NAMALWA (cell line): ENCODE measurements at regions not wholly inside any gene's neighbourhood (a gene's known extent, or its start where the extent isn't known, plus 50 kb on each side); places are given as distances from the start of the nearest gene placed in this dataset.
"Not testable (repeated sequence)": the region's sequence is repeated elsewhere in the genome, so short reads cannot be mapped to it uniquely, and the experiment has no call there.

Experiments
- DNase-seq: peaks from one replicate; pipeline ENCODE4 v3.0.0-alpha.2; 2015; ENCODE audit warnings: low spot score

DNA sequence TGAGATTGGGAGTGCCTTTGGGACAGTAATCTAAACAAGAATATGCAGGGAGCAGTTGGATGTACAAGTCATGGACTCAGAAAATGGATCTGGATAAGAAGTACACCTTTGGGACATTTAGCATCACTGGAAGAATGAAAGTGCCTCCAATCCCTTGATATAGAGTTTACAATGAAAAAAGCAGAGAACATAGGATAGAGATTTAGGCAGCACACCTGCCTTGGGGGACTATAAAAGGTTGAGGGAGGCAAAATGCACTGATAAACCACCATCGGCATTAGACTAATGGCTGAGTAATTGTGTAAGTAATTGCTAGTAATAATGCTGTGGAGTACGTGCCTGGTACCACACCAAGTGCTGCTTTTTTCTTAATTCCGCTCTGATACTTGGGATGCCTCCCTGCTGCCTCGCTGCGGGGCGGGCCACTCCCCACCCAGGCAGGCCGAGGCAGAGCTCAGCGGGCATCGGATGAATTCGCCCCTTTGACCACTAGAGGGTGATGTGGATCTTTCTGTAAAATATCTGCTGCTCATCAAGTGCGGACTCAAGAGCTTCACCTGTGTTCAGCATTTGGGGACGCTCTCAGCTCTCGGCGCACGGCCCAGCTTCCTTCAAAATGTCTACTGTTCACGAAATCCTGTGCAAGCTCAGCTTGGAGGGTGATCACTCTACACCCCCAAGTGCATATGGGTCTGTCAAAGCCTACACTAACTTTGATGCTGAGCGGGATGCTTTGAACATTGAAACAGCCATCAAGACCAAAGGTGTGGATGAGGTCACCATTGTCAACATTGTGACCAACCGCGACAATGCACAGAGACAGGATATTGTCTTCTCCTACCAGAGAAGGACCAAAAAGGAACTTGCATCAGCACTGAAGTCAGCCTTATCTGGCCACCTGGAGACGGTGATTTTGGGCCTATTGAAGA lies 99.9 kb downstream of the ANKRD18B start:
- peak; percentile 88 for DNase-seq

DNA sequence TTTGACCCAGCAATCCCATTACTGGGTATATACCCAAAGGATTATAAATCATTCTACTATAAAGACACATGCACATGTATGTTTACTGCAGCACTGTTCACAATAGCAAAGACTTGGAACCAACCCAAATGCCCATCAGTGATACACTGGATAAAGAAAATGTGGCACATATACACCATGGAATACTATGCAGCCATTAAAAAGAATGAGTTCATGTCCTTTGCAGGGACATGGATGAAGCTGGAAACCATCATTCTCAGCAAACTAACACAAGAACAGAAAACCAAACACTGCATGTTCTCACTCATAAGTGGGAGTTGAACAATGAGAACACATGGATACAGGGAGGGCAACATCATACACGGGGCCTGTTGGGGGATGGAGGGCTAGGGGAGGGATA lies 104.3 kb downstream of the ANKRD18B start:
- DNase-seq, result not testable (repeated sequence)

DNA sequence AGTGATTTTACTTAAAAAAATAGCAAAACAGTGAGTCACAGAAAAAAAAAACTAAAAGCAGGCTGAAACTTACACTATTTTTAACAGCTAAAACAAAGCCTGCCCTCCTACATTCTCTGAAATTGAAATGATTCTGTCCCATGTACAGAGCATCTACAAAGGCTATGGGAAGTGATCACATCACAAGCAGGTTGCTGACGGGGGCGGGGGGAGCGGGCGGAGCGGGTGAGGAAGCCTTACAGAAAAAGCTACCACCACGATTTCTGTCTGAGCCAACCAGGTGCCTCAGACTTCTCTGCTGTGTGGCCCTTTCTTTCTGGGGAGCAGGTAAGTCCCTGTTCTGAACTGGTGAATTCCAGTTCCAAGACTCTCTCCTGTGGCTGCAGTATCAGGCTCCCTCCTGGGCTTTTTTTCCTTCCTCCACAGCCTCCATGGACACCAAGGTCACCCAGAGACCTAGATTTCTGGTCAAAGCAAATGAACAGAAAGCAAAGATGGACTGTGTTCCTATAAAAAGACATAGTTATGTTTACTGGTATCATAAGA lies 104.9 kb downstream of the ANKRD18B start:
- no peak for DNase-seq

DNA sequence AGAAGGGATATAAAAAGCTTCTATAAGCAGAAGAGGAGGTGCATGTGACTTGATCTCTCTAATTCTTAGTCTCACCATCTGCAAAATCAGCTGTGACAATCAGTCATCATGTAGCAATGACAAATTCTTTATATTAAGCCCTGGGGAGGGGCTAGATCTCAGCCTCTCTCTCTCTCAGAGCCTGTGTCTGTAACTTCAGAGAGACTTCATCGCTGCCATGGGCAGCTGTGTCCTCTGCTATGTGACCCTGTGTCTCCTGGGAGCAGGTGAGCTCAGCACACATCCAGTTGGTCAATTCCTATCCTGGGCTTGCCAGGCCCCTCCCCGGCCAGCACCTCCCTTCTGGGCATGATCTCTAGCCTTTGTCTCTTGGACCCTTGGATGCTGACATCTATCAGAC lies 109.6 kb downstream of the ANKRD18B start:
- no peak for DNase-seq

GRCh38 chr9:33637881-33638280 lies 113.8 kb downstream of the ANKRD18B start:
- DNase-seq, result no peak

- DNase-seq, result no peak
These were observed 114.4 kb downstream of the ANKRD18B start for GRCh38 chr9:33638391-33638915.

GRCh38 chr9:33645706-33646105 lies 121.7 kb downstream of the ANKRD18B start:
- DNase-seq, result no peak

- no peak for DNase-seq
These were observed 125.4 kb downstream of the ANKRD18B start for GRCh38 chr9:33649463-33649862.

GRCh38 chr9:33651125-33651524 lies 127.1 kb downstream of the ANKRD18B start:
- DNase-seq, result no peak

DNA sequence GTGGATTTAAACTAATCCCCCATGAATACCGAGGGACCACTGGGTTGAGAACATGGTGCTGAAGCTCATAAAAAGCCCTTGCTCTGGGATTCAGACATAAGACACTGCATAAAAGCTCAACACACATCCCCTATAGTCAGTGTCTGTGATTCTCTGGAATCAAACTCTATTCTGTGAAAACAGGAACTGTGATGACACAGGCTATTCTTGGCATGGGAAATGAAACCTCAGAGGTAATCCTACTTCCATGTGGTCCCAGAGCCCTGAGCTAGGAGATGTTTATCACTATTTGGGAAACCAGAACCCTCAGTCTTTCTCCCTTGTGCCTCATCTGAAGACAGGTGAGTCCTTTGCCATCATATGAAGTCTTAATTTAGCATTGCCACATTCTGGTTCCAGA lies 135.4 kb upstream of the PRSS3 start:
- DNase-seq, result peak; percentile 9

GRCh38 chr9:33660772-33661171 lies 134.6 kb upstream of the PRSS3 start:
- no peak for DNase-seq

DNA sequence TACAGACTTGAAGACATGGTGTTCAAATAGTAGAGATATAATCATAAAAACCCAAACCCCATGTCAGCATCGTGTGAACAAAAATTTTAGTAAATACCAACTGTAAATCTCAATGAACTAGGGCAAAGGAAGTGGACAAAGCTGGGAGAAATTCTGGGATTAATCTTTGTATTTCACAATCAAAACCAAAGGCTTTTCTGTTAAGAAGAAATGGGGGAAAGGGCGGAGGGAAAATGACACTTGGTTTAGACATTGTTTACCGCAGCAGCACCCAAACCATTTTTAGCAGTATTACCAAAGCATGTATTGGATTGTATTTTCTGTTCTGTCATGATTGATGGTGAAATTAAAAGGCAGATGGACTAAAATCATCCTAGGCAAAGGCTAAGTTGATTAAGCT lies 134.2 kb upstream of the PRSS3 start:
- DNase-seq, result no peak

GRCh38 chr9:33662871-33663270 lies 132.5 kb upstream of the PRSS3 start:
- no peak for DNase-seq

- DNase-seq, result not testable (repeated sequence)
These were observed 119.1 kb upstream of the PRSS3 start for GRCh38 chr9:33676194-33676745.

DNA sequence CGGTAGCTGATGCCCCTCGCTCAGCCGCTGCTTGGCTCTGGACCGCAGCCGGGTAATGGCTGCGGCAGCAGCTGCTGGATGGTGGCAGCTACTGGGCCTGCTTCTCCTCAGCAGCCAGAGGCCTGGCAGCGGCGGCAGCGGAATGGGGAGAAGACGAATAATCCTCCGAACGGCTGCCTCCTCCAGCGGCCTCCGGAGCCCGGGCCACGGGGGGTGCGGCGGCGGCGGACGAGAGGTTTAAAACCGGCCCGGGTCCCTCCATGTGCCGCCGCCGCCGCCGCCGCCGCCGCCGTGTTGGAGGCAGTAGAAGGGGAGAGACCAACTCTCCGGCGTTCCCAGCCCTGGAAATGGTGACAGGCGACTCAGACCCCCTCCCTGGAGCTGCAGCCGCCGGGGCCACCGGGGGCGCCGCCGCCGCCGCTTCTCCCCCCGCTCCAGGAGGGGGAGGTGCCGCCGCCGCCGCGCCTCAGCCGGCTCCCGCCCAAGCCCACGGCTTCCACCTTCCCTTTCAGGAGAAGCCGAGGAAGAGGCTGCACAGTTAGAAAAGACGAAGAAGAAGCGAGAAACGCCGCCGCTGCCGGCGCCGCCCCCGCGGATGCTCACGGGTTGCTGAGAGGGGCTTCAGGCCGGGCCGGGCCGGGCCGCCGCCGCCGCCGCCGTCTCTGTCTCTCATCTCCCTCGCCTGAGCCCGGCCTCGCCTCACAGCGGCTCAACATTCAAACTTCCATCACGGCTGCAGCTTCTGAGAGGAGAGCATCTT lies 118.4 kb upstream of the PRSS3 start:
- DNase-seq, result peak; percentile 12

GRCh38 chr9:33677506-33677809 lies 117.9 kb upstream of the PRSS3 start:
- no peak for DNase-seq

GRCh38 chr9:33677961-33678360 lies 117.4 kb upstream of the PRSS3 start:
- no peak for DNase-seq

DNA sequence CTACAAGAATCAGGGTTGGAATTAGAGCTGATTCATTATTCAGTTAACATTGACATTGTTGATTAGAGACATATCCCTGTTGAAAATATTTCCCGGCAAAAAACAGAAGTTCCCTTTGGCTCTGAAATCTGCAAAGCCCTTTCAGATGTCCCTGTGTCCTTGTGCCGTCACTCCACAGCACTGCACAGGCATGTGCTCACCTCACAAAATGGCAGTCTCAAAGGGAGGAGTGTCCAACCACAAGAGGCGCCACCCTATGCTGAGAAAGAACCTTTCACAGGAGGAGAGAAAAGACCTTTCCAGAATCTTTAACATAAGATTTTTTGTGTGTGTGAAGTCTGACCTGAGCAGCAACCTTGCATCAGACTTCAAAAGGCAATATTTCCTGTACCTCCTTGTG lies 112.8 kb upstream of the PRSS3 start:
- no peak for DNase-seq

GRCh38 chr9:33684831-33685230 lies 110.5 kb upstream of the PRSS3 start:
- DNase-seq, result no peak

DNA sequence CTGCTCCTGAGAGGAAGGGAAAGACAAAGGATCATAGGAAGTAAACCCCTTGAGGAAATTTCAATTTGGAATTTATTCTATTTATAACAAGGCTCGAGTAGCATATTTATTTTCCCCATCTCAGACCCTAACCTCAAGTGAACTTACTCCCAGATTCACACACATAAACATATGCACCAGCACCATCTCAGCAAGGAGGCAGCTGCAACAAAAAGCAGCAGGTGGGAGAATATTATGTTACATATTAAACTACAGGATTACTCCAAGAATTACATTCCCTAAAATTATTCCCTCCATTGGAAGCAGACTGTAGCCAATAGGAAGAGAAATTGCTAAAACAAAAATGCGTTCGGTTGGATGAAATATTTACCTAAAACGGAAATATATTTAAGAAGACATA lies 108.4 kb upstream of the PRSS3 start:
- DNase-seq, result no peak

DNA sequence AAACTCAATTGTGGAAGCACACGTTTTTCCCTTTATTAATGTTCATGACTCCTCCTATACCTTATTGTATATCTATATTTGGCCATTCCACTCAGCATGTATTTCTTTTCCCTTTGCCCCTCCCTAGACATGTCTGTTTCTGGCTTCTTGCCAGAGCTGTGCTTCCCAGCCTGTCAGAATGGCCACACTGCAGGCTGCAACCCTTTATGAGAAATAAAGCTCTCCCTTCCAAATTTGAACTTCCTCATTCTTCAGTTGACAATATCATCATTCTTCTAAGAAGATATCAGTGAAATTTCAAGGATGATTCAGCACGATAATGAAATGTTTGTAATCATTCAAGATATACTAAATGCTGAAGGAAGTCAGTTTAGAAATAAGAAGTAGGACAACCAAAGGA lies 107.6 kb upstream of the PRSS3 start:
- DNase-seq, result no peak

GRCh38 chr9:33690143-33690933 lies 105.0 kb upstream of the PRSS3 start:
- no peak for DNase-seq
